HCT116 (cell line): ENCODE measurements at regions not wholly inside any gene's neighbourhood (a gene's known extent, or its start where the extent isn't known, plus 50 kb on each side); places are given as distances from the start of the nearest gene placed in this dataset.

Experiments used
- ATAC-seq: fragments of 200-7000 bp; cut with Tn5 transposase; 2 replicates; pipeline ENCODE4 v1.9.1; 2020; ENCODE audit warnings: mild to moderate bottlenecking, moderate library complexity
- BruUV-seq: library from RNA; stranded (reverse); fragments of 400-500 nt; replicated peaks from 2 replicates; lab custom pipeline; 2021; lab: Mats Ljungman, UMichigan
- CTCF ChIA-PET: fragments of 300-600 bp; sonication (Branson Sonifier 250); formaldehyde crosslinking; loops from one replicate; lab custom pipeline; 2021; ENCODE audit warnings: antibody characterized with exemption; lab: Charles Lee
- POLR2A ChIA-PET: fragments of 300-600, 350-600 bp; sonication (Branson Sonifier 250); formaldehyde crosslinking; loops from one replicate; lab custom pipeline; 2021; ENCODE audit warnings: antibody characterized with exemption; lab: Charles Lee
- RAD21 ChIA-PET, 2 experiments: fragments of 300-600 bp; sonication (Branson Sonifier 250); formaldehyde crosslinking; loops; one replicate each; lab custom pipeline; 2023; ENCODE audit warnings: low total read pairs in 2 of 2; ENCODE audit not compliant: uncharacterized antibody in 2 of 2, unreplicated experiment in 2 of 2, low non-redundant PET in 1 of 2; lab: Charles Lee
- DNase-seq: peaks from one replicate; pipeline ENCODE4 v3.0.0-alpha.2; 2010; ENCODE audit warnings: low read depth, low spot score
- H2AFZ ChIP-seq: fragments of 200-600 bp; shearing (Covaris generic), sonication (generic); 2 replicates; pipeline ENCODE4 v1.6.1; 2017; ENCODE audit warnings: low read depth, mixed run types, mixed read lengths, antibody characterized with exemption, low read length; ENCODE audit not compliant: poor library complexity, severe bottlenecking
- H3K27ac ChIP-seq: 2 replicates; pipeline ENCODE4 v1.5.1; 2012; ENCODE audit warnings: low read depth, low read length
- H3K27me3 ChIP-seq: fragments of 200-600 bp; sonication (generic); 2 replicates; pipeline ENCODE4 v1.6.1; 2016; ENCODE audit warnings: mixed run types, low read length, mixed read lengths; ENCODE audit not compliant: insufficient read depth
- H3K36me3 ChIP-seq, 2 experiments: fragments of 200-500 bp in 1 of 2; fragments of 200-600 bp in 1 of 2; sonication (Bioruptor generic) in 1 of 2; sonication (generic) in 1 of 2; 2 replicates each; pipeline versions ENCODE4 v1.5.1 to v1.6.1; 2014 to 2016; ENCODE audit warnings: low read length in 2 of 2, inconsistent platforms in 1 of 2, mixed read lengths in 1 of 2, mixed run types in 1 of 2; ENCODE audit not compliant: insufficient read depth in 2 of 2, control insufficient read depth in 1 of 2
- H3K4me1 ChIP-seq, 2 experiments: fragments of 200-600 bp in 1 of 2; sonication (generic) in 1 of 2; 2 replicates each; pipeline versions ENCODE4 v1.5.1 to v1.6.1; 2012 to 2017; ENCODE audit warnings: low read length in 2 of 2, inconsistent platforms in 1 of 2, mild to moderate bottlenecking in 1 of 2, mixed read lengths in 1 of 2, mixed run types in 1 of 2, moderate library complexity in 1 of 2; ENCODE audit not compliant: insufficient read depth in 2 of 2, control insufficient read depth in 1 of 2
- H3K4me2 ChIP-seq: fragments of 200-600 bp; sonication (generic); 2 replicates; pipeline ENCODE4 v1.6.1; 2017; ENCODE audit warnings: mixed run types, low read length, mixed read lengths
- H3K4me3 ChIP-seq, 2 experiments: fragments of 200-600 bp in 1 of 2; sonication (generic) in 1 of 2; replicated peaks in 1 of 2; 2 replicates each; pipeline ENCODE4 v1.5.1; 2011 to 2016; ENCODE audit warnings: low read length in 2 of 2, control low read depth in 1 of 2, low read depth in 1 of 2, mild to moderate bottlenecking in 1 of 2, mixed read lengths in 1 of 2, mixed run types in 1 of 2
- H3K79me2 ChIP-seq: fragments of 200-600 bp; sonication (generic); 2 replicates; pipeline ENCODE4 v1.6.1; 2017; ENCODE audit warnings: mild to moderate bottlenecking, mixed run types, low read length, moderate library complexity, mixed read lengths; ENCODE audit not compliant: insufficient read depth
- H3K9ac ChIP-seq: fragments of 200-600 bp; sonication (generic); 2 replicates; pipeline ENCODE4 v1.6.1; 2016; ENCODE audit warnings: low read length, mixed read lengths
- H3K9me2 ChIP-seq: fragments of 200-600 bp; sonication (generic), shearing (Covaris generic); 2 replicates; pipeline ENCODE4 v1.6.1; 2017; ENCODE audit warnings: mixed run types, mild to moderate bottlenecking, moderate library complexity; ENCODE audit not compliant: insufficient read depth
- H3K9me3 ChIP-seq, 2 experiments: fragments of 200-500 bp in 1 of 2; fragments of 200-600 bp in 1 of 2; sonication (Bioruptor generic) in 1 of 2; sonication (generic) in 1 of 2; 2 replicates each; pipeline ENCODE4 v1.6.1; 2014 to 2017; ENCODE audit warnings: low read length in 2 of 2, mixed read lengths in 2 of 2, inconsistent platforms in 1 of 2, low read depth in 1 of 2, mild to moderate bottlenecking in 1 of 2, mixed run types in 1 of 2, moderate library complexity in 1 of 2; ENCODE audit not compliant: control insufficient read depth in 1 of 2, insufficient read depth in 1 of 2
- H4K20me1 ChIP-seq: fragments of 200-600 bp; sonication (generic), shearing (Covaris generic); 2 replicates; pipeline ENCODE4 v1.6.1; 2017; ENCODE audit warnings: mixed run types, mild to moderate bottlenecking, moderate library complexity; ENCODE audit not compliant: insufficient read depth
- CEBPB ChIP-seq: IDR thresholded peaks from 2 replicates; pipeline ENCODE4 v1.6.1; 2012; ENCODE audit warnings: low read depth
- CTCF ChIP-seq, 3 experiments: fragments of 200-600 bp in 1 of 3; sonication (generic) in 1 of 3; IDR thresholded peaks in 2 of 3; conservative IDR thresholded peaks in 1 of 3; 2 replicates each; pipeline ENCODE4 v1.5.1; 2012 to 2017; ENCODE audit warnings: low read depth in 2 of 3, low read length in 2 of 3, antibody characterized with exemption in 1 of 3, borderline replicate concordance in 1 of 3, control low read depth in 1 of 3, mild to moderate bottlenecking in 1 of 3, mixed read lengths in 1 of 3, mixed run types in 1 of 3, moderate library complexity in 1 of 3; ENCODE audit not compliant: insufficient read depth in 1 of 3
- EGR1 ChIP-seq: IDR thresholded peaks from 2 replicates; pipeline ENCODE4 v1.6.1; 2012; ENCODE audit warnings: low read depth
- ELF1 ChIP-seq: IDR thresholded peaks from 2 replicates; pipeline ENCODE4 v1.6.1; 2012; ENCODE audit warnings: low read depth, borderline replicate concordance
- EZH2 ChIP-seq: fragments of 200-600 bp; sonication (generic); IDR thresholded peaks from 2 replicates; pipeline ENCODE4 v1.6.1; 2017; ENCODE audit warnings: antibody characterized with exemption, mixed run types
- EZH2phosphoT487 ChIP-seq: fragments of 200-600 bp; IDR thresholded peaks from 2 replicates; pipeline ENCODE4 v1.6.1; 2018; ENCODE audit warnings: antibody characterized with exemption, borderline replicate concordance
- FOSL1 ChIP-seq: IDR thresholded peaks from 2 replicates; pipeline ENCODE4 v1.6.1; 2012; ENCODE audit warnings: low read depth
- JUND ChIP-seq: IDR thresholded peaks from 2 replicates; pipeline ENCODE4 v1.6.1; 2012
- POLR2A ChIP-seq: IDR thresholded peaks from 2 replicates; pipeline ENCODE4 v1.7.0; 2011; ENCODE audit warnings: borderline replicate concordance; ENCODE audit not compliant: insufficient read depth, insufficient read length; ENCODE audit errors: extremely low read depth
- POLR2AphosphoS5 ChIP-seq: IDR thresholded peaks from 2 replicates; pipeline ENCODE4 v1.6.1; 2011; ENCODE audit warnings: mild to moderate bottlenecking, low read depth, low read length, moderate library complexity
- REST ChIP-seq: IDR thresholded peaks from 2 replicates; pipeline ENCODE4 v1.6.1; 2012; ENCODE audit warnings: low read depth
- SP1 ChIP-seq: IDR thresholded peaks from 2 replicates; pipeline ENCODE4 v1.6.1; 2012; ENCODE audit warnings: low read depth
- SRF ChIP-seq: IDR thresholded peaks from 2 replicates; pipeline ENCODE4 v1.6.1; 2012; ENCODE audit warnings: low read depth
- TCF7L2 ChIP-seq: IDR thresholded peaks from 2 replicates; pipeline ENCODE4 v1.7.0; 2011; ENCODE audit warnings: borderline replicate concordance, inconsistent platforms; ENCODE audit not compliant: insufficient read depth, insufficient read length; ENCODE audit errors: extremely low read depth
- YY1 ChIP-seq: IDR thresholded peaks from 2 replicates; pipeline ENCODE4 v1.6.1; 2011; ENCODE audit warnings: low read length, low read depth, moderate library complexity, mild to moderate bottlenecking; ENCODE audit not compliant: insufficient replicate concordance; ENCODE audit errors: extremely low read depth
- ZBTB33 ChIP-seq: IDR thresholded peaks from 2 replicates; pipeline ENCODE4 v1.6.1; 2011; ENCODE audit warnings: mild to moderate bottlenecking, low read length, moderate library complexity; ENCODE audit not compliant: insufficient replicate concordance; ENCODE audit errors: extremely low read depth
- intact Hi-C: fragments of 100-400 bp; cut with micrococcal nuclease; formaldehyde crosslinking; loops from 2 replicates; pipeline ENCODE4 v1.10.0; 2022

- ChIA-PET POLR2A (interaction anchor here (1.6 to 3.6 kb wide), 3 partner anchors 44 to 448 kb away, joined by 4 to 12 read pairs (median 11); partner anchors contain the start of gene TRIM13), CTCF (interaction anchor here (1.2 to 2.0 kb wide), 4 partner anchors 43 to 412 kb away, joined by 3 to 7 read pairs (median 4); partner anchors contain the start of gene TRIM13), RAD21 (interaction anchor here in 1 of 2 experiments (1.1 kb wide), 1 partner anchor 329 kb away, joined by 3 read pairs; no protein-coding TSS in a partner anchor)
- H3K9ac ChIP-seq, result peak overlapping the region; percentile 85
- ATAC-seq, result peak; percentile 82
- peaks cover 26 to 44% of the 10 kb centered on the region in 2 experiments for H3K4me1 ChIP-seq
- H3K4me3 ChIP-seq, result peak overlapping the region; percentile 72 to 90
- TF ChIP-seq CTCF (IDR thresholded peaks at IDR 0.05 in 2 of 3, conservative IDR thresholded peaks at IDR 0.05 in 1 of 3; ENCODE audit: borderline replicate concordance in 1 of 3, insufficient read depth in 1 of 3, low read depth in 2 of 3, low read length in 2 of 3) (peak in 2 of 3 experiments; percentile 42 to 44; a peak in 4 of 6 replicates), EZH2 (no peak), EZH2phosphoT487 (no peak), POLR2A (peak; percentile 49), FOSL1 (no peak), ZBTB33 (no peak), JUND (no peak), SRF (no peak), TCF7L2 (no peak), YY1 (peak; percentile 87), CEBPB (no peak), POLR2AphosphoS5 (peak; percentile 60), ELF1 (no peak), REST (no peak), SP1 (no peak), EGR1 (no peak)
- peaks cover 91% of the 10 kb centered on the region for H3K79me2 ChIP-seq
- H3K9me2 ChIP-seq, result no peaks in the 10 kb centered on the region
- H3K4me2 ChIP-seq, result peak overlapping the region; percentile 85
- intact Hi-C loops, result loop anchor here (1.0 to 5.0 kb wide), 4 partner anchors 43 to 165 kb away; partner anchors contain the start of gene TRIM13
- H3K27ac ChIP-seq, result peak overlapping the region; percentile 98
- DNase-seq, result peak; percentile 98
- BruUV-seq, result no TSS peak
- peaks cover 34% of the 10 kb centered on the region; the same call in 1 of the 2 replicates for H4K20me1 ChIP-seq
- no peaks in the 10 kb centered on the region for H3K9me3 ChIP-seq
- H3K36me3 ChIP-seq, result no peaks in the 10 kb centered on the region
- H3K27me3 ChIP-seq, result no peaks in the 10 kb centered on the region
- H2AFZ ChIP-seq, result no peak overlapping the region
Measured at GRCh38 chr13:50081679-50082425, 66.6 kb downstream of the KCNRG start.
